ENCODE measurements at regions not wholly inside any gene's neighbourhood (a gene's known extent, or its start where the extent isn't known, plus 50 kb on each side); places are given as distances from the start of the nearest gene placed in this dataset.
"Not testable (repeated sequence)": the region's sequence is repeated elsewhere in the genome, so short reads cannot be mapped to it uniquely, and the experiment has no call there.

- in situ Hi-C loops (cut with MboI; ENCODE audit: low sequenced_read_pairs) = no loop called here
Observed at GRCh38 chr10:2592360-2593160, 474.8 kb upstream of the PFKP start.

- in situ Hi-C loops (cut with MboI; ENCODE audit: low sequenced_read_pairs) = no loop called here
Observed at GRCh38 chr10:2589196-2589595, 478.2 kb upstream of the PFKP start.

- in situ Hi-C loops (cut with MboI; ENCODE audit: low sequenced_read_pairs) = no loop called here
Observed at GRCh38 chr10:2584385-2584784, 483.0 kb upstream of the PFKP start.

- in situ Hi-C loops (cut with MboI; ENCODE audit: low sequenced_read_pairs) = no loop called here
Observed at GRCh38 chr10:2576892-2577291, 490.5 kb upstream of the PFKP start.

GRCh38 chr10:2575460-2575859, 491.9 kb upstream of the PFKP start:
- in situ Hi-C loops (cut with MboI; ENCODE audit: low sequenced_read_pairs) = no loop called here

- in situ Hi-C loops (cut with MboI; ENCODE audit: low sequenced_read_pairs) = no loop called here
Observed at GRCh38 chr10:2572611-2573010, 494.7 kb upstream of the PFKP start.

GRCh38 chr10:2556883-2557282, 510.5 kb upstream of the PFKP start:
- in situ Hi-C loops (cut with MboI; ENCODE audit: low sequenced_read_pairs) = no loop called here

GRCh38 chr10:2548071-2548470, 519.3 kb upstream of the PFKP start:
- in situ Hi-C loops (cut with MboI; ENCODE audit: low sequenced_read_pairs) = no loop called here

- in situ Hi-C loops (cut with MboI; ENCODE audit: low sequenced_read_pairs) = no loop called here
Observed at GRCh38 chr10:2547606-2548005, 519.7 kb upstream of the PFKP start.

GRCh38 chr10:2546894-2547293, 520.5 kb upstream of the PFKP start:
- in situ Hi-C loops (cut with MboI; ENCODE audit: low sequenced_read_pairs) = not testable (repeated sequence)

GRCh38 chr10:2543974-2544373, 523.4 kb upstream of the PFKP start:
- in situ Hi-C loops (cut with MboI; ENCODE audit: low sequenced_read_pairs) = no loop called here

- in situ Hi-C loops (cut with MboI; ENCODE audit: low sequenced_read_pairs) = no loop called here
Observed at GRCh38 chr10:2543142-2543886, 524.0 kb upstream of the PFKP start.

GRCh38 chr10:2541176-2541575, 526.2 kb upstream of the PFKP start:
- in situ Hi-C loops (cut with MboI; ENCODE audit: low sequenced_read_pairs) = no loop called here

GRCh38 chr10:2529945-2530344, 537.4 kb upstream of the PFKP start:
- in situ Hi-C loops (cut with MboI; ENCODE audit: low sequenced_read_pairs) = no loop called here

GRCh38 chr10:2525781-2526180, 541.6 kb upstream of the PFKP start:
- in situ Hi-C loops (cut with MboI; ENCODE audit: low sequenced_read_pairs) = no loop called here

GRCh38 chr10:2519139-2519538, 548.2 kb upstream of the PFKP start:
- in situ Hi-C loops (cut with MboI; ENCODE audit: low sequenced_read_pairs) = no loop called here

GRCh38 chr10:2509081-2509531, 558.2 kb upstream of the PFKP start:
- in situ Hi-C loops (cut with MboI; ENCODE audit: low sequenced_read_pairs) = no loop called here

- in situ Hi-C loops (cut with MboI; ENCODE audit: low sequenced_read_pairs) = not testable (repeated sequence)
Observed at GRCh38 chr10:2501366-2501940, 565.9 kb upstream of the PFKP start.

- in situ Hi-C loops (cut with MboI; ENCODE audit: low sequenced_read_pairs) = no loop called here
Observed at GRCh38 chr10:2494399-2494798, 572.9 kb upstream of the PFKP start.

- in situ Hi-C loops (cut with MboI; ENCODE audit: low sequenced_read_pairs) = no loop called here
Observed at GRCh38 chr10:2488446-2489005, 578.8 kb upstream of the PFKP start.

GRCh38 chr10:2487921-2488320, 579.4 kb upstream of the PFKP start:
- in situ Hi-C loops (cut with MboI; ENCODE audit: low sequenced_read_pairs) = no loop called here

GRCh38 chr10:2478656-2479055, 588.7 kb upstream of the PFKP start:
- in situ Hi-C loops (cut with MboI; ENCODE audit: low sequenced_read_pairs) = no loop called here
